ENCODE measurements at regions not wholly inside any gene's neighbourhood (a gene's known extent, or its start where the extent isn't known, plus 50 kb on each side); places are given as distances from the start of the nearest gene placed in this dataset.

DNA sequence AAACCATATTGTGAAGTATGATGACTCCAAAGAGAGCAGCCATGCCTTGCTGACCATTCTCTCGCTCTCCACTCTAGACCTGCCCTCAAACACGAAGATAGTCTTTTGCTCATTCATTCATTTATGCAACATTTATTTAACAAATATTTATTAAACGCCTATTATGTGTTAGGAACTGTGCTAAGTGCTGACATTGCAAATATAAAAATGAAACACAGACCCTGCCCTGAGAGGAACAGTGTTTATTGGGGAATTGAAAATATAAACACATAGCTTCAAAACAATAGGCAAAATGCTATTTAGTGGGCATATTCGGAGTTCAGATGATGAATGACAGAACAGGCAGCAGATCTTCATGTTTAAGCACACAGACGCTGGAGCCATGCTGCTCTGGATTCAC is 213.6 kb downstream of the NUF2 start:
- Histone ChIP-seq H3K79me2 (ENCODE audit: control insufficient read depth, insufficient read depth, low read length, unreplicated experiment) (no peaks in the 10 kb centered on the region), H2AFZ (ENCODE audit: low read length, unreplicated experiment) (no peak overlapping the region), H3K4me1 (ENCODE audit: control insufficient read depth, insufficient read depth, low read length, unreplicated experiment) (no peaks in the 10 kb centered on the region), H3K4me3 (ENCODE audit: low read depth, low read length) (no peak overlapping the region), H3K36me3 (ENCODE audit: insufficient read depth, low read length) (no peaks in the 10 kb centered on the region), H3K27ac (ENCODE audit: low read depth, low read length) (no peak overlapping the region), H3K27me3 (ENCODE audit: insufficient read depth, low read length) (peaks cover 39% of the 10 kb centered on the region)

DNA sequence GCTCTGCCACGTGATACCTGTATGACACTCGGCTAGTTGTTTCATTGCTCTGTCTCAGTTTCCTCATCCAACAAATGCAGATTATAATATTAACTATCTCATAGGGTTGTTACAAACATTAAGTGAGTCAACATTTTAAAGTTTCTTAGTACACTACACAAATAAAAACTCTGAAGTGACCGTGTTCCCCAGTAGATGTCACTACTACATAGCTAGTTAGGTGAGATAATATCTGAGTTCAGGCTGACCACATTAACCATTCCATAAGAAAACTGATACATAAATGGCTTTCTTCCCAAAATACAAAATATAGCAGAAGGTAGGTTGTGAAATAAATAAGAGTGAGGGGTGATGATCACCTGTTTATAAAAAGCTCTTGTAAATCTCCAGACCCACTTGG is 214.1 kb downstream of the NUF2 start:
- H3K4me1 ChIP-seq (ENCODE audit: control insufficient read depth, insufficient read depth, low read length, unreplicated experiment) = no peaks in the 10 kb centered on the region
- no peak overlapping the region for H3K27ac ChIP-seq (ENCODE audit: low read depth, low read length)
- no peak overlapping the region for H3K4me3 ChIP-seq (ENCODE audit: low read depth, low read length)
- H3K27me3 ChIP-seq (ENCODE audit: insufficient read depth, low read length) = peaks cover 39% of the 10 kb centered on the region
- H3K79me2 ChIP-seq (ENCODE audit: control insufficient read depth, insufficient read depth, low read length, unreplicated experiment) = no peaks in the 10 kb centered on the region
- no peak overlapping the region for H2AFZ ChIP-seq (ENCODE audit: low read length, unreplicated experiment)
- H3K36me3 ChIP-seq (ENCODE audit: insufficient read depth, low read length) = no peaks in the 10 kb centered on the region

DNA sequence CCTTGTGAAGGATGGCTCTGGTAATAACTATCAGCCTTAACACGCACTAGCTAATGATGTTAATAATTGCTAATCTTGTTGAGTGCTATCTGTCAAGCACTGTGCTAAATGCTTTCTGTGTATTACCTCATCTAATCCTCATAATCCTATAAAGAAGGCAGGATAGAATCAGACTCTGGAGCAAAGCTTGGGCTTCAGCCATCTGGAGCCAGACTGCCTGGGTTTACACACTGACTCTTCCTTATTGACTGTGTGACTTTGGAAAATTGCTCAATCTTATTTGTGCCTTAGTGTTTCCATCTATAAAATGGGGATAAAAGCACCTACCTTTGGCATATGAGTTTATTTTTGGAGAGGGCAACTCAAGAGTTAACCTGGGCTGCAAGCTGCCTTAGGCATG is 216.1 kb downstream of the NUF2 start:
- Histone ChIP-seq H2AFZ (ENCODE audit: low read length, unreplicated experiment) (no peak overlapping the region), H3K4me3 (ENCODE audit: low read depth, low read length) (no peak overlapping the region), H3K27me3 (ENCODE audit: insufficient read depth, low read length) (peaks cover 32% of the 10 kb centered on the region), H3K4me1 (ENCODE audit: control insufficient read depth, insufficient read depth, low read length, unreplicated experiment) (no peaks in the 10 kb centered on the region), H3K36me3 (ENCODE audit: insufficient read depth, low read length) (no peaks in the 10 kb centered on the region), H3K27ac (ENCODE audit: low read depth, low read length) (no peak overlapping the region), H3K79me2 (ENCODE audit: control insufficient read depth, insufficient read depth, low read length, unreplicated experiment) (no peaks in the 10 kb centered on the region)

GRCh38 chr1:163538667-163539066 is 216.9 kb downstream of the NUF2 start:
- no peak overlapping the region for H3K27ac ChIP-seq (ENCODE audit: low read depth, low read length)
- H2AFZ ChIP-seq (ENCODE audit: low read length, unreplicated experiment) = no peak overlapping the region
- H3K4me1 ChIP-seq (ENCODE audit: control insufficient read depth, insufficient read depth, low read length, unreplicated experiment) = no peaks in the 10 kb centered on the region
- no peaks in the 10 kb centered on the region for H3K79me2 ChIP-seq (ENCODE audit: control insufficient read depth, insufficient read depth, low read length, unreplicated experiment)
- no peak overlapping the region for H3K4me3 ChIP-seq (ENCODE audit: low read depth, low read length)
- no peaks in the 10 kb centered on the region for H3K36me3 ChIP-seq (ENCODE audit: insufficient read depth, low read length)
- peaks cover 32% of the 10 kb centered on the region for H3K27me3 ChIP-seq (ENCODE audit: insufficient read depth, low read length)

DNA sequence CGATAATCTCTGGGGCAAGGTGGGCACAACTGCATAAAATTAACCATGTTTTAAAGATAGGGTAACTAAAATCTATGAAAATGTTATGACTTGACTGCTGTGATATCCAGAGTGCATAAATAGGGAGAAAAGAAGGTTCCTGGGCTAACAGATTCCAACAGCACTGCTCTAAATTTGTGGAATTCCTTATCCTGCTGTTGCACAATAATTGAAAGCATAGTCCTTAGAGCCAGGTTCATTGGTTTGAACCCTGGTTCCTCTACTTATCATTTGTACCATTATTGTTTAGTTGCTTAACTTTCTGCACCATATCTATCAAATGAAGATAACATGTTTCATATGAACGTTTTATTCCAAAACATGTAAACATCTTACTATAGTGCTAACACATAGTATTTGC is 219.0 kb downstream of the NUF2 start:
- H3K27me3 ChIP-seq (ENCODE audit: insufficient read depth, low read length) = peaks cover 32% of the 10 kb centered on the region
- no peak overlapping the region for H2AFZ ChIP-seq (ENCODE audit: low read length, unreplicated experiment)
- no peak overlapping the region for H3K27ac ChIP-seq (ENCODE audit: low read depth, low read length)
- H3K79me2 ChIP-seq (ENCODE audit: control insufficient read depth, insufficient read depth, low read length, unreplicated experiment) = no peaks in the 10 kb centered on the region
- H3K36me3 ChIP-seq (ENCODE audit: insufficient read depth, low read length) = no peaks in the 10 kb centered on the region
- H3K4me1 ChIP-seq (ENCODE audit: control insufficient read depth, insufficient read depth, low read length, unreplicated experiment) = no peaks in the 10 kb centered on the region
- H3K4me3 ChIP-seq (ENCODE audit: low read depth, low read length) = no peak overlapping the region

DNA sequence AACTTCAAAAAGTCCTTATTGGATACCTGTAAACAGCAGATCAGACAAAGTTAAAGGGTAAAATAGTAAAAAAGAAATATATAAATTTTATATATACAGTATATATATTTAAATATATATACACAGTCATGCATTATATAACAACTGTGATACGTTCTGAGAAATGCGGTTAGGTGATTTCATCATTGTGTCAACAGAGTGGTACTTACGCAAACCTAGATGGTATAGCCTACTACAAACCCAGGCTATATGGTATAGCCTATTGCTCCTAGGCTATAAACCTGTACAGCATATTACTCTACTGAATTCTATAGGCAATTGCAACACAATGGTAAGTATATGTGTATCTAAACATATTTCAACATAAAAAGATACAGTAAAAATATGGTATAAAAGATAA is 222.7 kb downstream of the NUF2 start:
- Histone ChIP-seq H3K4me3 (ENCODE audit: low read depth, low read length) (no peak overlapping the region), H3K27me3 (ENCODE audit: insufficient read depth, low read length) (peaks cover 10% of the 10 kb centered on the region), H2AFZ (ENCODE audit: low read length, unreplicated experiment) (no peak overlapping the region), H3K27ac (ENCODE audit: low read depth, low read length) (no peak overlapping the region), H3K36me3 (ENCODE audit: insufficient read depth, low read length) (no peaks in the 10 kb centered on the region), H3K79me2 (ENCODE audit: control insufficient read depth, insufficient read depth, low read length, unreplicated experiment) (no peaks in the 10 kb centered on the region), H3K4me1 (ENCODE audit: control insufficient read depth, insufficient read depth, low read length, unreplicated experiment) (no peaks in the 10 kb centered on the region)

DNA sequence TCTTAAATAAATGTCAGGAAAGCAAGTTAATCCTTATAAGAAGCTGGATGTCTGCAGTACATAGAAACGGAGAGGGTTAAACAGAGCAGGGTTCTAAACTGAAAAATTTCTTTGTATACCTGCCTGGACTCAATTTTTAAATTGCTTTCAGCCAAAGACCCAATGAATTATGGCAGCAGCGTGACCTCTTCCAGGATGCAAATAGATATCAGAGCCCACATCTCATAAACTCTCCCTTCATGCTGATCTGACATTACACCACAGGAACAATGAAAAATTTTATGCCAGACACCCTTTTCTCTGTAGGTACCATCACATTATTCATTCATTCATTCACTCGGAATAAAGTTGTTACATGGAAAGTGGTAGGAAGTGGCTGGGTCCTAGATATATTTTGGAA is 236.4 kb downstream of the NUF2 start:
- H3K4me3 ChIP-seq (ENCODE audit: low read depth, low read length) = no peak overlapping the region
- H3K27me3 ChIP-seq (ENCODE audit: insufficient read depth, low read length) = peaks cover 13% of the 10 kb centered on the region
- H3K36me3 ChIP-seq (ENCODE audit: insufficient read depth, low read length) = no peaks in the 10 kb centered on the region
- H3K4me1 ChIP-seq (ENCODE audit: control insufficient read depth, insufficient read depth, low read length, unreplicated experiment) = no peaks in the 10 kb centered on the region
- no peak overlapping the region for H3K27ac ChIP-seq (ENCODE audit: low read depth, low read length)
- no peaks in the 10 kb centered on the region for H3K79me2 ChIP-seq (ENCODE audit: control insufficient read depth, insufficient read depth, low read length, unreplicated experiment)
- H2AFZ ChIP-seq (ENCODE audit: low read length, unreplicated experiment) = no peak overlapping the region

DNA sequence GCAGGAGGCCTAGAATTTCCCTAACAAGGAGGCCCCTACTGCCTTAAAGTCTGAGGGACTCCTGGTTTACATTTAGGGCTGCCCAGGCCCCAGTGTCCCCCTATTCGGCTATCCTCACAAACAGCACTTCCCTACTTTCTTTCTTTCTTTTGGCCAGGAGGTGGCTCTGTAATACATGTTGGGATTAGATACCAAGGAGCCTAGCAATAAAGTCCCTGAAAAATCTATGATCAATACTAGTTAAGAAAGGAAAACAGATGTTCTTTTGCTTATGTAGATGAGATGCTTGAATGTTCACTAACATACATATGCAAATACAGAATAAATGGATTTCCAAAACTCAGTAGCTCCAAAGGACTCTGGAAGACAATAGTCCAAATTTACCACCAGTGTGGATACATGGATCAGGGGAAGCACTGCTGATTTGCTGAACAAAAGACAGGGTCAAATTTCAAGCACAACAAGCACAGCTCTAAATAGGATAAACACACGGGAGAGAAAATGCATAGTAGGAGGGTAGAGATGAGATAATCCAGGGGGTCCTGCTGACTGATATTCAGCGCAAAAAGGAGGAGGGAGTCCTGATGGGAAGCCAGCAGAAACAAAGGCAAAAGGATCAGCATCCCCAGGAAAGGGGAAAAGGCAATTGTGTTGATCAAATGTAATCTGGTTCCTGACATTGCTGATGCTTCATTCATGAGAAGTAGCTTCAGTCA is 240.0 kb downstream of the NUF2 start:
- Histone ChIP-seq H3K4me1 (ENCODE audit: control insufficient read depth, insufficient read depth, low read length, unreplicated experiment) (no peaks in the 10 kb centered on the region), H3K27ac (ENCODE audit: low read depth, low read length) (no peak overlapping the region), H3K4me3 (ENCODE audit: low read depth, low read length) (no peak overlapping the region), H2AFZ (ENCODE audit: low read length, unreplicated experiment) (no peak overlapping the region), H3K27me3 (ENCODE audit: insufficient read depth, low read length) (peaks cover 5% of the 10 kb centered on the region; the same call in 1 of the 2 replicates), H3K79me2 (ENCODE audit: control insufficient read depth, insufficient read depth, low read length, unreplicated experiment) (no peaks in the 10 kb centered on the region), H3K36me3 (ENCODE audit: insufficient read depth, low read length) (no peaks in the 10 kb centered on the region)

DNA sequence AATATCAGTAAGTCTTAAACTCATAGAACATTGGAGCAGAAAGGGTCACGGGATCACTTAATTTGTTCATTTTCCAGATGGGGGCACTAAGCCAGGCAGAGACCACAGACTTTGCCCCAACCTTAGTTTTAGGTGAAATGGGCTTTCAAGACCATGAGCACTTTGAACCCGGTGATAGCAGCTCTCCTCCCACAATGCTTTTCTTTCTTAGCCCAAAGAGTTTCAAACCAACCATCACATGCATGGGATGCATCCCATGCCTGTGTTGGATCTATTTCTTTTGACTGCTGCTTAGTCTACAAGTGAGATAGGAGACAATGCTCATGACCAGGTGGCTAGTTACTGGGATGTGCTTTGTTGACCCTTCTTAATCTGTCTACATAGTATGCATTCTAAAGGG is 240.6 kb downstream of the NUF2 start:
- H3K4me1 ChIP-seq (ENCODE audit: control insufficient read depth, insufficient read depth, low read length, unreplicated experiment) = no peaks in the 10 kb centered on the region
- no peaks in the 10 kb centered on the region for H3K79me2 ChIP-seq (ENCODE audit: control insufficient read depth, insufficient read depth, low read length, unreplicated experiment)
- no peak overlapping the region for H3K27ac ChIP-seq (ENCODE audit: low read depth, low read length)
- H2AFZ ChIP-seq (ENCODE audit: low read length, unreplicated experiment) = no peak overlapping the region
- 0 out of 2 replicates have a peak, but pooled peaks cover 4% of the 10 kb centered on the region for H3K27me3 ChIP-seq (ENCODE audit: insufficient read depth, low read length)
- H3K4me3 ChIP-seq (ENCODE audit: low read depth, low read length) = no peak overlapping the region
- H3K36me3 ChIP-seq (ENCODE audit: insufficient read depth, low read length) = no peaks in the 10 kb centered on the region

DNA sequence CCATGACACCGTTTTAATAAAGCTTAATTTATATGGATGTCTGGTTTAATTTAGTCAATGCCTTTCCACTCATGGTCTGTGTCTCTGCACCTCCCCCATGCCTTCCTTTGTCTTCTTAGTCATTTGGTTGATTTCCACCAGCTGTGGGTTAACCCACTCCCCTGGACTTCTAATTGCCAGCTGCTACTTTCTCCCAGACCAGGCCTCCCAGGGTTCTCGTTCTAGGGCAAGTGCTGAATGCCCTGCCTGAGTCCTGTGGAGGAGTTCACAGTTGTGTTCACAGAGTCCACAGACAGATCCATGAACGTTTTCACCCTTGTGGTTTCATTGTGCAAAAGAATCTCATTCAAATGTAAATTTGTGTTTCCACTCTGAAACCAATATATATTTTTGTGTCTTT is 243.4 kb downstream of the NUF2 start:
- Histone ChIP-seq H3K27ac (ENCODE audit: low read depth, low read length) (no peak overlapping the region), H2AFZ (ENCODE audit: low read length, unreplicated experiment) (no peak overlapping the region), H3K36me3 (ENCODE audit: insufficient read depth, low read length) (no peaks in the 10 kb centered on the region), H3K4me3 (ENCODE audit: low read depth, low read length) (no peak overlapping the region), H3K27me3 (ENCODE audit: insufficient read depth, low read length) (no peaks in the 10 kb centered on the region), H3K4me1 (ENCODE audit: control insufficient read depth, insufficient read depth, low read length, unreplicated experiment) (no peaks in the 10 kb centered on the region), H3K79me2 (ENCODE audit: control insufficient read depth, insufficient read depth, low read length, unreplicated experiment) (no peaks in the 10 kb centered on the region)

DNA sequence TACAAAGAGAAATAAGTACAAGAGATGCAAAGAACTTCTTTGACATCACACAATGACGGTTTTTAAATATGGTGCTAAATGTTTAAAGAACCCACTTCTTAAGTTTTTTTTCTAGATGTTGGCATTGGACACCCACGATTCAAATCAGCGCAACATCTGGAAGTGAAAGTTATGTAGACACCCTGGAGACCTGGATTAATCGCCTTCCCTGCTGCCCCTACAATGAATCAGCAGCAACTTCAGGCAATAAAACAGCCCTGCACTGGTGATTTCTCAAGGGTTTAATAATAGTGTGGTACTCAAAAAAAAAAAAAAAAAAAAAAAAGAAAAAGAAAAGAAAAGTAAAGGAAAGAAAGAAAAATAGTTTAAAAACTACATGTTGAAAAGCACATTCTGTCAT is 248.3 kb downstream of the NUF2 start:
- Histone ChIP-seq H3K4me3 (ENCODE audit: low read depth, low read length) (no peak overlapping the region), H3K4me1 (ENCODE audit: control insufficient read depth, insufficient read depth, low read length, unreplicated experiment) (no peaks in the 10 kb centered on the region), H3K27ac (ENCODE audit: low read depth, low read length) (no peak overlapping the region), H3K79me2 (ENCODE audit: control insufficient read depth, insufficient read depth, low read length, unreplicated experiment) (no peaks in the 10 kb centered on the region), H3K27me3 (ENCODE audit: insufficient read depth, low read length) (no peaks in the 10 kb centered on the region), H3K36me3 (ENCODE audit: insufficient read depth, low read length) (no peaks in the 10 kb centered on the region), H2AFZ (ENCODE audit: low read length, unreplicated experiment) (no peak overlapping the region)

All from ACC112 (cell line).